Mesendoderm (in vitro differentiated cells): ENCODE measurements at regions not wholly inside any gene's neighbourhood (a gene's known extent, or its start where the extent isn't known, plus 50 kb on each side); places are given as distances from the start of the nearest gene placed in this dataset.
A peak's percentile ranks its signal among the peaks of the same experiment; 100 is the strongest.

Source experiments
- DNase-seq: peaks from one replicate; pipeline ENCODE4 v3.0.0; 2013
- H2AK5ac ChIP-seq: 2 replicates; pipeline ENCODE4 v1.6.1; 2013; ENCODE audit warnings: low read length, inconsistent platforms
- H2BK120ac ChIP-seq: 2 replicates; pipeline ENCODE4 v1.6.1; 2013; ENCODE audit warnings: low read depth, mild to moderate bottlenecking, low read length, moderate library complexity, mixed read lengths
- H2BK15ac ChIP-seq: replicated peaks from 2 replicates; pipeline ENCODE4 v1.6.1; 2013; ENCODE audit warnings: low read depth, mild to moderate bottlenecking, moderate library complexity
- H2BK5ac ChIP-seq: 2 replicates; pipeline ENCODE4 v1.6.1; 2013; ENCODE audit warnings: low read length, inconsistent platforms
- H3K18ac ChIP-seq: 2 replicates; pipeline ENCODE4 v1.6.1; 2013; ENCODE audit warnings: mild to moderate bottlenecking, low read length, mixed read lengths
- H3K23ac ChIP-seq: one replicate; pipeline ENCODE4 v1.6.1; 2013; ENCODE audit warnings: low read length
- H3K27ac ChIP-seq: 2 replicates; pipeline ENCODE4 v1.5.1; 2013; ENCODE audit warnings: low read depth, mild to moderate bottlenecking, inconsistent platforms, low read length, moderate library complexity
- H3K27me3 ChIP-seq: 2 replicates; pipeline ENCODE4 v1.6.1; 2013; ENCODE audit warnings: low read length, control low read depth, mild to moderate bottlenecking, inconsistent platforms; ENCODE audit not compliant: insufficient read depth, poor library complexity
- H3K36me3 ChIP-seq: 2 replicates; pipeline ENCODE4 v1.6.1; 2013; ENCODE audit warnings: low read length, inconsistent platforms; ENCODE audit not compliant: control insufficient read depth, insufficient read depth
- H3K4ac ChIP-seq: one replicate; pipeline ENCODE4 v1.6.1; 2013; ENCODE audit warnings: low read depth, mild to moderate bottlenecking, low read length, moderate library complexity
- H3K4me1 ChIP-seq: 2 replicates; pipeline ENCODE4 v1.6.1; 2013; ENCODE audit warnings: low read depth, low read length, inconsistent platforms; ENCODE audit not compliant: control insufficient read depth
- H3K4me2 ChIP-seq: 2 replicates; pipeline ENCODE4 v1.6.1; 2013; ENCODE audit warnings: low read length
- H3K4me3 ChIP-seq: 2 replicates; pipeline ENCODE4 v1.5.1; 2013; ENCODE audit warnings: mild to moderate bottlenecking, low read length
- H3K56ac ChIP-seq: one replicate; pipeline ENCODE4 v1.6.1; 2013; ENCODE audit warnings: low read length
- H3K79me1 ChIP-seq: 2 replicates; pipeline ENCODE4 v1.6.1; 2013; ENCODE audit warnings: low read length, inconsistent platforms
- H3K79me2 ChIP-seq: 2 replicates; pipeline ENCODE4 v1.6.1; 2013; ENCODE audit warnings: mild to moderate bottlenecking, low read length; ENCODE audit not compliant: control insufficient read depth, insufficient read depth
- H3K9ac ChIP-seq: 2 replicates; pipeline ENCODE4 v1.6.1; 2013; ENCODE audit warnings: low read length, inconsistent platforms
- H4K5ac ChIP-seq: one replicate; pipeline ENCODE4 v1.6.1; 2013; ENCODE audit warnings: low read length
- H4K8ac ChIP-seq: one replicate; pipeline ENCODE4 v1.6.1; 2013; ENCODE audit warnings: low read depth, mild to moderate bottlenecking, control low read depth, low read length, moderate library complexity
- WGBS: extraction: QIAGEN DNeasy Blood & Tissue Kit; methylation state at CpG from one replicate; pipeline ENCODE4 v1.1.7; 2013; ENCODE audit warnings: low lambda C conversion rate, missing lambda C conversion rate; ENCODE audit not compliant: insufficient coverage; ENCODE audit errors: extremely low coverage; 5-methylcytosine and 5-hydroxymethylcytosine counted together

DNA sequence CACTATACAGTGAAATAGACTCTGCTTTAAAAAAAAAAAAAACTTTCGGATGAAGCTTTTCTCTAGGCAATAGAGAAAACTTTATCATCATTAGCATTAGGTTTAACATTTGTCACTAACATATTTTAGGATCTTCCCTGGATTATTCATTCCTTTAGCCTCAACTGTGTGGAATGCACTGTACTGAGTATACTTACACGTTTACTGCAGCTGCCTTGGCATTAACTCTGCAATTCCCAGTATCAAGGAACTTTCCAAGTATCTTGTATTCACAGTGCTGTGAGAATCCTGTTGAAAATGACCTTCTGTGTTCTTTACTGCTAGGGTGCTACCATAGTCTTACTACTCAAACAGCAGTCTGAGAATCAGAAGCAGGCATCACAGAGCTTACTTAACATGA is 328.2 kb upstream of the COL3A1 start:
- WGBS, result no CpG with 5 or more reads among the region's 2 CpGs
- Histone ChIP-seq H3K4ac (no peak overlapping the region), H3K56ac (no peak overlapping the region), H3K27ac (no peak overlapping the region), H3K4me1 (no peaks in the 10 kb centered on the region), H3K79me2 (no peaks in the 10 kb centered on the region), H3K4me2 (no peak overlapping the region), H4K5ac (no peak overlapping the region), H3K27me3 (no peaks in the 10 kb centered on the region), H2AK5ac (no peak overlapping the region), H3K4me3 (no peak overlapping the region), H3K36me3 (no peaks in the 10 kb centered on the region), H2BK5ac (no peak overlapping the region), H3K9ac (no peak overlapping the region), H4K8ac (no peak overlapping the region), H3K23ac (no peak overlapping the region), H2BK120ac (no peak overlapping the region), H2BK15ac (no peak overlapping the region), H3K79me1 (no peaks in the 10 kb centered on the region), H3K18ac (no peak overlapping the region)
- DNase-seq, result no peak

GRCh38 chr2:188647430-188648070 is 326.6 kb upstream of the COL3A1 start:
- no peak overlapping the region for H4K5ac ChIP-seq
- H3K4me3 ChIP-seq, result no peak overlapping the region
- no peak overlapping the region for H2BK15ac ChIP-seq
- no peak overlapping the region for H2BK120ac ChIP-seq
- WGBS, result 100% methylated on average over 1 of the region's 3 CpGs
- no peak overlapping the region for H2AK5ac ChIP-seq
- no peaks in the 10 kb centered on the region for H3K79me1 ChIP-seq
- no peak overlapping the region for H3K23ac ChIP-seq
- no peak overlapping the region for H3K4ac ChIP-seq
- no peaks in the 10 kb centered on the region for H3K36me3 ChIP-seq
- no peak overlapping the region for H3K27ac ChIP-seq
- H2BK5ac ChIP-seq, result no peak overlapping the region
- no peak overlapping the region for H3K9ac ChIP-seq
- no peak overlapping the region for H3K4me2 ChIP-seq
- no peak overlapping the region for H3K56ac ChIP-seq
- H3K27me3 ChIP-seq, result no peaks in the 10 kb centered on the region
- H3K18ac ChIP-seq, result no peak overlapping the region
- no peaks in the 10 kb centered on the region for H3K4me1 ChIP-seq
- no peak overlapping the region for H4K8ac ChIP-seq
- H3K79me2 ChIP-seq, result no peaks in the 10 kb centered on the region
- no peak for DNase-seq

- Histone ChIP-seq H2AK5ac (no peak overlapping the region), H3K4me1 (no peaks in the 10 kb centered on the region), H3K4ac (no peak overlapping the region), H3K18ac (no peak overlapping the region), H3K9ac (no peak overlapping the region), H3K36me3 (no peaks in the 10 kb centered on the region), H3K4me2 (no peak overlapping the region), H3K79me1 (no peaks in the 10 kb centered on the region), H3K27ac (no peak overlapping the region), H3K23ac (no peak overlapping the region), H3K56ac (no peak overlapping the region), H4K5ac (no peak overlapping the region), H4K8ac (no peak overlapping the region), H3K79me2 (no peaks in the 10 kb centered on the region), H3K27me3 (no peaks in the 10 kb centered on the region), H2BK120ac (no peak overlapping the region), H3K4me3 (no peak overlapping the region), H2BK5ac (no peak overlapping the region), H2BK15ac (no peak overlapping the region)
- peak; percentile 61 for DNase-seq
- no CpG with 5 or more reads among the region's 1 CpG for WGBS
Measured at GRCh38 chr2:188659656-188660406, 314.3 kb upstream of the COL3A1 start.

DNA sequence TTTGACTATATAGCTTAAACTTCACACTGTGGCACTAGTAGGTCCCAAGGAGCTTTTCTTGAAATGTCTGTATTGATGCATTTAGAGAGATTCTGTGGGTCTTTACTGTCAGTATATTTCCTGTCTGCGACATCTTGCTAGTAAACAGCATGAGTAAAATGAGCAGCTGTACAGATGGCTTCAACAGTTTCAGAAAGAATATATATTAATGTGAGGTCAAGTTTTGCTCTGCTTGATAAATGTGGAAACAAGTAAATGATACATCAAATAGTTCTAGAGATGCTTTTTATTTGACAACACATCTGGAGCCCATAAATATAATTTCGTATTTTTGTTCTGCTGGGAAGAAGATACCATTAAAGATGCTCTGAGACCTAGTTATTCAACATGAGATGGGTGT is 310.9 kb upstream of the COL3A1 start:
- Histone ChIP-seq H3K56ac (no peak overlapping the region), H3K4me2 (no peak overlapping the region), H3K27ac (no peak overlapping the region), H2AK5ac (no peak overlapping the region), H3K18ac (no peak overlapping the region), H3K23ac (no peak overlapping the region), H3K4me1 (no peaks in the 10 kb centered on the region), H2BK120ac (no peak overlapping the region), H2BK15ac (no peak overlapping the region), H3K4ac (no peak overlapping the region), H3K79me1 (no peaks in the 10 kb centered on the region), H3K27me3 (no peaks in the 10 kb centered on the region), H4K5ac (no peak overlapping the region), H3K79me2 (no peaks in the 10 kb centered on the region), H2BK5ac (no peak overlapping the region), H4K8ac (no peak overlapping the region), H3K9ac (no peak overlapping the region), H3K4me3 (no peak overlapping the region), H3K36me3 (no peaks in the 10 kb centered on the region)
- WGBS, result no CpG with 5 or more reads among the region's 2 CpGs
- DNase-seq, result no peak

DNA sequence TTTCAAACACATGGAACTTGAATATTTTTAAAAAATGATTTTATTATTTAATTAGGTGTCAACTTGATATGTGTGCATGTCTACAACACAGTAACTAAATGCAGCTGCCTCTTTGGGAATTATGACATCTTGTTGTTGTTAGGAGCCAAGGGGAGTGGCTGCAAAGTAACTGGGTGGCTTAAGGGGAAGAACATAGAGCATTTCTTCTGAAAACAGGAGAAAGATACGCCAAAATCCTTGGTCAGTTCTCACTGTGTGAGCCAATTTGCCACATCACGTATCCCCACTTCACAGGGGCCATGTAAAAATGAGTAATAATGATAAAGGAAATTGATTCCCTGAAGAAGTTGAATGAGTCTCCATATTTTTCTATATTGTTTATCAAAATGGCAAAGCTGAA is 309.8 kb upstream of the COL3A1 start:
- Histone ChIP-seq H3K4me2 (no peak overlapping the region), H3K27me3 (no peaks in the 10 kb centered on the region), H3K9ac (no peak overlapping the region), H4K8ac (no peak overlapping the region), H2BK120ac (no peak overlapping the region), H3K23ac (no peak overlapping the region), H3K79me1 (no peaks in the 10 kb centered on the region), H2AK5ac (no peak overlapping the region), H2BK5ac (no peak overlapping the region), H3K4ac (no peak overlapping the region), H3K27ac (no peak overlapping the region), H3K36me3 (no peaks in the 10 kb centered on the region), H3K4me1 (no peaks in the 10 kb centered on the region), H2BK15ac (no peak overlapping the region), H3K4me3 (no peak overlapping the region), H4K5ac (no peak overlapping the region), H3K18ac (no peak overlapping the region), H3K79me2 (no peaks in the 10 kb centered on the region), H3K56ac (no peak overlapping the region)
- WGBS, result no CpG with 5 or more reads among the region's 2 CpGs
- DNase-seq, result no peak
